Suprapubic skin (tissue), 4 donors: ENCODE measurements at regions not wholly inside any gene's neighbourhood (a gene's known extent, or its start where the extent isn't known, plus 50 kb on each side); places are given as distances from the start of the nearest gene placed in this dataset.

ENCODE experiments used
- EP300 ChIP-seq: sonication (generic); formaldehyde crosslinking; IDR thresholded peaks from one replicate; pipeline ENCODE4 v1.6.1; 2017; ENCODE audit warnings: antibody characterized with exemption
- POLR2A ChIP-seq, 2 donors: fragments of 450-650 bp; IDR thresholded peaks; one replicate each; pipeline ENCODE4 v1.6.1; 2017; ENCODE audit warnings: antibody characterized with exemption in 2 of 2, mild to moderate bottlenecking in 2 of 2, moderate library complexity in 2 of 2
- POLR2AphosphoS5 ChIP-seq, 3 donors: sonication (generic); formaldehyde crosslinking; IDR thresholded peaks; one replicate each; pipeline ENCODE4 v1.6.1; 2017; ENCODE audit warnings: antibody characterized with exemption in 3 of 3
- TF ChIP-seq, protein P1 (sequence below), 2 donors: fragments of 200-600 bp in 1 of 2; fragments of 450-650 bp in 1 of 2; sonication (generic) in 1 of 2; IDR thresholded peaks; one replicate each; pipeline ENCODE4 v1.5.1; 2016 to 2019; ENCODE audit warnings: antibody characterized with exemption in 2 of 2, mild to moderate bottlenecking in 1 of 2, moderate library complexity in 1 of 2

DNA sequence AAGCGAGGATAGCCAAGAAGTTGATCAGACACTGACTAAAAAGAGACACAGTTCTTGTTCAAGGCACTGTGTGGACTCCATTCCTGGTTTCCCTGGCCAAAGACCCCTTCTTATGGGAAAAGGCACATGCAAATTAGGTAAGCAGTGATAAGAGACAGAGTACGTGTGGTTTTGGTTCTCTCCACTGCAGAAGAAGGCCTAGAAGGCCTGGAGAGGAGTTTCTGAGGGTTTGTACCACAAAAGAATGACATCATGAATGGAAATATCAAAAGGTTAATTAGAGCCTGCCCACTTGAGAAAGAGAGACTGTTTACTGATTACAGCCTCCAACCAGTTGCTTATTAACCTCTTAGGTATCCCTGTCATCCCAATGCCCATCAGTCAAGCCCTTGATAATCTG lies 137.5 kb downstream of the ZNF365 start:
- TF ChIP-seq, protein P1, sequence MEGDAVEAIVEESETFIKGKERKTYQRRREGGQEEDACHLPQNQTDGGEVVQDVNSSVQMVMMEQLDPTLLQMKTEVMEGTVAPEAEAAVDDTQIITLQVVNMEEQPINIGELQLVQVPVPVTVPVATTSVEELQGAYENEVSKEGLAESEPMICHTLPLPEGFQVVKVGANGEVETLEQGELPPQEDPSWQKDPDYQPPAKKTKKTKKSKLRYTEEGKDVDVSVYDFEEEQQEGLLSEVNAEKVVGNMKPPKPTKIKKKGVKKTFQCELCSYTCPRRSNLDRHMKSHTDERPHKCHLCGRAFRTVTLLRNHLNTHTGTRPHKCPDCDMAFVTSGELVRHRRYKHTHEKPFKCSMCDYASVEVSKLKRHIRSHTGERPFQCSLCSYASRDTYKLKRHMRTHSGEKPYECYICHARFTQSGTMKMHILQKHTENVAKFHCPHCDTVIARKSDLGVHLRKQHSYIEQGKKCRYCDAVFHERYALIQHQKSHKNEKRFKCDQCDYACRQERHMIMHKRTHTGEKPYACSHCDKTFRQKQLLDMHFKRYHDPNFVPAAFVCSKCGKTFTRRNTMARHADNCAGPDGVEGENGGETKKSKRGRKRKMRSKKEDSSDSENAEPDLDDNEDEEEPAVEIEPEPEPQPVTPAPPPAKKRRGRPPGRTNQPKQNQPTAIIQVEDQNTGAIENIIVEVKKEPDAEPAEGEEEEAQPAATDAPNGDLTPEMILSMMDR (IDR thresholded peaks at IDR 0.05), result no peak
- TF ChIP-seq POLR2AphosphoS5 (IDR thresholded peaks at IDR 0.05) (no peak), POLR2A (IDR thresholded peaks at IDR 0.05) (no peak), EP300 (no peak)
